ENCODE measurements at regions not wholly inside any gene's neighbourhood (a gene's known extent, or its start where the extent isn't known, plus 50 kb on each side); places are given as distances from the start of the nearest gene placed in this dataset.

DNA sequence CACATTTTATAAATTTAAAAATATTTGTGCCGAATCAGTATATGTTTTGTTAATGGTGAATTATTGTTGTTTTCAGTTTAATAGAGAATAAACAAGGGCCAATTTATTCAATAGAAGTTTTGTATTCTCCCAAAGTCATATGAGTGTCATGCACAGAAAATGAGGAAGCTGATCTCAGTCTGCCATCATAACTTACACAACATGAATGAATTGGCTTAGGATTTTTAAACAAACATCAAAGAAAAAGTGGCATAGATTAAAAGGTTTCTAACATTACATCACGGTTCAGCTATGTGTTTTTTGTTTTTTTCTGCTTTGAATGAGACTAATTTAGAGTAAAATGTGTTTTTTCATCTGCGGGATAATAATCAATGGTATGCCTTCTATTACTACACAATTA is 123.4 kb upstream of the CTNNA2 start:
- no peak overlapping the region for H3K4me3 ChIP-seq (ENCODE audit: low read length, poor library complexity, severe bottlenecking)
- no peak overlapping the region for H3K4me2 ChIP-seq (ENCODE audit: low read depth, low read length, poor library complexity, severe bottlenecking)
- H3K9me2 ChIP-seq (replicated peaks; ENCODE audit: low read depth, low read length): no peaks in the 10 kb centered on the region
- H3K9me3 ChIP-seq (ENCODE audit: insufficient read depth, low read depth, low read length): no peaks in the 10 kb centered on the region
- no peaks in the 10 kb centered on the region for H3K36me3 ChIP-seq (ENCODE audit: insufficient read depth, low read length)
- no peak for TF ChIP-seq EZH2phosphoT487 (IDR thresholded peaks at IDR 0.05; ENCODE audit: borderline replicate concordance)
- TF ChIP-seq, protein P1, sequence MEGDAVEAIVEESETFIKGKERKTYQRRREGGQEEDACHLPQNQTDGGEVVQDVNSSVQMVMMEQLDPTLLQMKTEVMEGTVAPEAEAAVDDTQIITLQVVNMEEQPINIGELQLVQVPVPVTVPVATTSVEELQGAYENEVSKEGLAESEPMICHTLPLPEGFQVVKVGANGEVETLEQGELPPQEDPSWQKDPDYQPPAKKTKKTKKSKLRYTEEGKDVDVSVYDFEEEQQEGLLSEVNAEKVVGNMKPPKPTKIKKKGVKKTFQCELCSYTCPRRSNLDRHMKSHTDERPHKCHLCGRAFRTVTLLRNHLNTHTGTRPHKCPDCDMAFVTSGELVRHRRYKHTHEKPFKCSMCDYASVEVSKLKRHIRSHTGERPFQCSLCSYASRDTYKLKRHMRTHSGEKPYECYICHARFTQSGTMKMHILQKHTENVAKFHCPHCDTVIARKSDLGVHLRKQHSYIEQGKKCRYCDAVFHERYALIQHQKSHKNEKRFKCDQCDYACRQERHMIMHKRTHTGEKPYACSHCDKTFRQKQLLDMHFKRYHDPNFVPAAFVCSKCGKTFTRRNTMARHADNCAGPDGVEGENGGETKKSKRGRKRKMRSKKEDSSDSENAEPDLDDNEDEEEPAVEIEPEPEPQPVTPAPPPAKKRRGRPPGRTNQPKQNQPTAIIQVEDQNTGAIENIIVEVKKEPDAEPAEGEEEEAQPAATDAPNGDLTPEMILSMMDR (conservative IDR thresholded peaks at IDR 0.05; ENCODE audit: low read length): no peak
- H3K9ac ChIP-seq (ENCODE audit: low read depth, low read length, poor library complexity, severe bottlenecking): no peak overlapping the region
- H4K20me1 ChIP-seq (ENCODE audit: insufficient read depth, low read length, poor library complexity, severe bottlenecking): no peaks in the 10 kb centered on the region
- no peak overlapping the region for H2AFZ ChIP-seq (ENCODE audit: low read length)
- H3K79me2 ChIP-seq (ENCODE audit: insufficient read depth, low read length): no peaks in the 10 kb centered on the region
- no peaks in the 10 kb centered on the region for H3K4me1 ChIP-seq (ENCODE audit: insufficient read depth, low read length, poor library complexity, severe bottlenecking)
- no peaks in the 10 kb centered on the region for H3K27me3 ChIP-seq (ENCODE audit: insufficient read depth, low read length, poor library complexity, severe bottlenecking)
- no peaks in the 10 kb centered on the region for H3F3A ChIP-seq (ENCODE audit: low read depth)

GRCh38 chr2:79388024-79388423 is 124.8 kb upstream of the CTNNA2 start:
- Histone ChIP-seq H3K9me3 (ENCODE audit: insufficient read depth, low read depth, low read length) (no peaks in the 10 kb centered on the region), H3F3A (ENCODE audit: low read depth) (no peaks in the 10 kb centered on the region), H3K4me3 (ENCODE audit: low read length, poor library complexity, severe bottlenecking) (no peak overlapping the region), H3K36me3 (ENCODE audit: insufficient read depth, low read length) (no peaks in the 10 kb centered on the region), H4K20me1 (ENCODE audit: insufficient read depth, low read length, poor library complexity, severe bottlenecking) (no peaks in the 10 kb centered on the region), H3K4me2 (ENCODE audit: low read depth, low read length, poor library complexity, severe bottlenecking) (no peak overlapping the region), H3K9ac (ENCODE audit: low read depth, low read length, poor library complexity, severe bottlenecking) (no peak overlapping the region), H3K9me2 (replicated peaks; ENCODE audit: low read depth, low read length) (no peaks in the 10 kb centered on the region), H3K27me3 (ENCODE audit: insufficient read depth, low read length, poor library complexity, severe bottlenecking) (no peaks in the 10 kb centered on the region), H3K79me2 (ENCODE audit: insufficient read depth, low read length) (no peaks in the 10 kb centered on the region), H3K4me1 (ENCODE audit: insufficient read depth, low read length, poor library complexity, severe bottlenecking) (no peaks in the 10 kb centered on the region), H2AFZ (ENCODE audit: low read length) (no peak overlapping the region)
- TF ChIP-seq, protein P1 (conservative IDR thresholded peaks at IDR 0.05; ENCODE audit: low read length): no peak
- no peak for TF ChIP-seq EZH2phosphoT487 (IDR thresholded peaks at IDR 0.05; ENCODE audit: borderline replicate concordance)

DNA sequence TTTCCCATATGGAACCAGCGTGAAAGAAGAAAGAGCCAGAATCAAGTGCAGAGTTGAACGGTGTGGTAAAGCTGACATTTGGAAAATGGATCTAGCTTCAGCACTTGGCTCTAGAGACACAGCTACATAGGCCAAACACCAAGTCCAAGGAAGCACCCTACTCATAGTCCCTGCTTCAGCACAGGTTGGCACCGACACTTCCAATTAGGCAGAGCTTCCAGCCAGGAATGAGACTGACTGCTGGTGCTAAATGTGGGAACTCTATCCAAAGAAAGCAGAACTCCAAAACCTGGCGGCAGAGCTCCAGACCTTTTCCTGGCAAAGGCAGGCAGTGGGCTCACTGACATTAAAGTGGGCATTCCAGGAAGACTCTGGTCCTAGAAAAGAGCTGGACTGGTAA is 125.4 kb upstream of the CTNNA2 start:
- no peak overlapping the region for H2AFZ ChIP-seq (ENCODE audit: low read length)
- no peaks in the 10 kb centered on the region for H3K9me3 ChIP-seq (ENCODE audit: insufficient read depth, low read depth, low read length)
- H4K20me1 ChIP-seq (ENCODE audit: insufficient read depth, low read length, poor library complexity, severe bottlenecking): no peaks in the 10 kb centered on the region
- no peak overlapping the region for H3K4me3 ChIP-seq (ENCODE audit: low read length, poor library complexity, severe bottlenecking)
- TF ChIP-seq, protein P1 (conservative IDR thresholded peaks at IDR 0.05; ENCODE audit: low read length): no peak
- no peak for TF ChIP-seq EZH2phosphoT487 (IDR thresholded peaks at IDR 0.05; ENCODE audit: borderline replicate concordance)
- H3K9me2 ChIP-seq (replicated peaks; ENCODE audit: low read depth, low read length): no peaks in the 10 kb centered on the region
- no peaks in the 10 kb centered on the region for H3K79me2 ChIP-seq (ENCODE audit: insufficient read depth, low read length)
- H3K4me1 ChIP-seq (ENCODE audit: insufficient read depth, low read length, poor library complexity, severe bottlenecking): no peaks in the 10 kb centered on the region
- no peaks in the 10 kb centered on the region for H3K36me3 ChIP-seq (ENCODE audit: insufficient read depth, low read length)
- H3F3A ChIP-seq (ENCODE audit: low read depth): no peaks in the 10 kb centered on the region
- H3K27me3 ChIP-seq (ENCODE audit: insufficient read depth, low read length, poor library complexity, severe bottlenecking): no peaks in the 10 kb centered on the region
- H3K4me2 ChIP-seq (ENCODE audit: low read depth, low read length, poor library complexity, severe bottlenecking): no peak overlapping the region
- H3K9ac ChIP-seq (ENCODE audit: low read depth, low read length, poor library complexity, severe bottlenecking): no peak overlapping the region
